SK-N-SH treated with all-trans-retinoic acid at 6 μM for 48 hours (cell line): ENCODE measurements at regions not wholly inside any gene's neighbourhood (a gene's known extent, or its start where the extent isn't known, plus 50 kb on each side); places are given as distances from the start of the nearest gene placed in this dataset.

Experiments
- ATAC-seq: fragments of 200-7000 bp; cut with Tn5 transposase; 3 replicates; pipeline ENCODE4 v1.9.1; 2020; ENCODE audit warnings: mild to moderate bottlenecking, moderate library complexity
- ARNTL ChIP-seq: fragments of 450-650 bp; formaldehyde crosslinking; IDR thresholded peaks from 2 replicates; pipeline ENCODE4 v1.5.0; 2020; ENCODE audit warnings: low read depth, mild to moderate bottlenecking, moderate library complexity, borderline replicate concordance
- BACH2 ChIP-seq: fragments of 250-450 bp; sonication (Bioruptor Pico); IDR thresholded peaks from 2 replicates; pipeline ENCODE4 v1.9.0; 2021; ENCODE audit warnings: mild to moderate bottlenecking, borderline replicate concordance
- CREB5 ChIP-seq: fragments of 250-450 bp; sonication (Bioruptor Pico); IDR thresholded peaks from 2 replicates; pipeline ENCODE4 v1.5.1; 2020; ENCODE audit warnings: low read depth, mild to moderate bottlenecking, moderate library complexity
- CSDC2 ChIP-seq: fragments of 250-450 bp; sonication (Bioruptor Pico); IDR thresholded peaks from 2 replicates; pipeline ENCODE4 v1.5.0; 2020; ENCODE audit warnings: mild to moderate bottlenecking, moderate library complexity
- CSRNP3 ChIP-seq: fragments of 250-450 bp; sonication (Bioruptor Pico); IDR thresholded peaks from 2 replicates; pipeline ENCODE4 v1.5.1; 2021; ENCODE audit warnings: mild to moderate bottlenecking, moderate library complexity
- ESRRG ChIP-seq: fragments of 250-450 bp; sonication (Bioruptor Pico); IDR thresholded peaks from 2 replicates; pipeline ENCODE4 v1.6.1; 2021; ENCODE audit warnings: mild to moderate bottlenecking
- GLIS3 ChIP-seq: fragments of 250-450 bp; sonication (Bioruptor Pico); IDR thresholded peaks from 2 replicates; pipeline ENCODE4 v1.5.0; 2020; ENCODE audit warnings: mild to moderate bottlenecking, moderate library complexity
- ISL1 ChIP-seq: fragments of 250-450 bp; sonication (Bioruptor Pico); IDR thresholded peaks from 2 replicates; pipeline ENCODE4 v2.1.2; 2022; ENCODE audit warnings: mild to moderate bottlenecking, moderate library complexity
- OSR1 ChIP-seq: fragments of 250-450 bp; sonication (Bioruptor Pico); IDR thresholded peaks from 2 replicates; pipeline ENCODE4 v1.8.0; 2022; ENCODE audit warnings: moderate library complexity, mild to moderate bottlenecking, inconsistent platforms
- PATZ1 ChIP-seq: fragments of 250-450 bp; sonication (Bioruptor Pico); IDR thresholded peaks from 2 replicates; pipeline ENCODE4 v1.8.0; 2020; ENCODE audit warnings: mild to moderate bottlenecking, moderate library complexity, borderline replicate concordance
- POU6F1 ChIP-seq: fragments of 250-450 bp; sonication (Bioruptor Pico); IDR thresholded peaks from 2 replicates; pipeline ENCODE4 v1.8.0; 2021; ENCODE audit warnings: low read depth, mild to moderate bottlenecking, moderate library complexity, borderline replicate concordance
- PPARA ChIP-seq: fragments of 250-450 bp; sonication (Bioruptor Pico); IDR thresholded peaks from 2 replicates; pipeline ENCODE4 v1.5.0; 2020; ENCODE audit warnings: mild to moderate bottlenecking, borderline replicate concordance
- RARB ChIP-seq: fragments of 250-450 bp; sonication (Bioruptor Pico); IDR thresholded peaks from 2 replicates; pipeline ENCODE4 v1.8.0; 2021; ENCODE audit warnings: mild to moderate bottlenecking, moderate library complexity
- SNAI2 ChIP-seq: fragments of 250-450 bp; sonication (Bioruptor Pico); IDR thresholded peaks from 2 replicates; pipeline ENCODE4 v1.5.0; 2020; ENCODE audit warnings: mild to moderate bottlenecking, moderate library complexity
- TCF4 ChIP-seq: fragments of 250-450 bp; sonication (Bioruptor Pico); IDR thresholded peaks from 2 replicates; pipeline ENCODE4 v1.8.0; 2021; ENCODE audit warnings: mild to moderate bottlenecking, moderate library complexity, borderline replicate concordance
- TOX ChIP-seq: fragments of 250-450 bp; sonication (Bioruptor Pico); IDR thresholded peaks from 2 replicates; pipeline ENCODE4 v1.8.0; 2021; ENCODE audit warnings: mild to moderate bottlenecking, moderate library complexity, borderline replicate concordance
- TSHZ2 ChIP-seq: fragments of 250-450 bp; sonication (Bioruptor Pico); IDR thresholded peaks from 2 replicates; pipeline ENCODE4 v1.5.0; 2020; ENCODE audit warnings: mild to moderate bottlenecking, moderate library complexity
- ZC3H10 ChIP-seq: fragments of 250-450 bp; sonication (Bioruptor Pico); IDR thresholded peaks from 2 replicates; pipeline ENCODE4 v1.5.1; 2021; ENCODE audit warnings: mild to moderate bottlenecking, moderate library complexity
- ZFP3 ChIP-seq: fragments of 250-450 bp; sonication (Bioruptor Pico); IDR thresholded peaks from 2 replicates; pipeline ENCODE4 v1.5.0; 2020; ENCODE audit warnings: mild to moderate bottlenecking, moderate library complexity
- ZFP30 ChIP-seq: fragments of 450-650 bp; formaldehyde crosslinking; IDR thresholded peaks from 2 replicates; pipeline ENCODE4 v1.5.0; 2022; ENCODE audit warnings: mild to moderate bottlenecking, moderate library complexity
- ZNF565 ChIP-seq: fragments of 450-650 bp; formaldehyde crosslinking; conservative IDR thresholded peaks from 2 replicates; pipeline ENCODE4 v1.5.0; 2020; ENCODE audit warnings: low read depth, mild to moderate bottlenecking, moderate library complexity
- ZNF8 ChIP-seq: fragments of 450-650 bp; formaldehyde crosslinking; IDR thresholded peaks from 2 replicates; pipeline ENCODE4 v1.5.0; 2020; ENCODE audit warnings: mild to moderate bottlenecking, moderate library complexity

GRCh38 chr7:15837306-15837950 lies 150.9 kb upstream of the MEOX2 start:
- TF ChIP-seq PPARA (CRISPR knock-in tag), result no peak
- no peak for TF ChIP-seq CREB5 (CRISPR knock-in tag)
- no peak for TF ChIP-seq ESRRG (CRISPR knock-in tag)
- TF ChIP-seq ISL1, result no peak
- TF ChIP-seq SNAI2 (CRISPR knock-in tag), result no peak
- no peak for TF ChIP-seq ZFP3 (CRISPR knock-in tag)
- no peak for TF ChIP-seq RARB
- TF ChIP-seq ZC3H10 (CRISPR knock-in tag), result no peak
- no peak for TF ChIP-seq CSRNP3 (CRISPR knock-in tag)
- TF ChIP-seq ZNF8 (CRISPR knock-in tag), result no peak
- TF ChIP-seq CSDC2, result no peak
- no peak for TF ChIP-seq TOX (CRISPR knock-in tag)
- no peak for ATAC-seq

- no peak for TF ChIP-seq SNAI2 (CRISPR knock-in tag)
- TF ChIP-seq ZNF565 (CRISPR knock-in tag), result no peak
- TF ChIP-seq ZC3H10 (CRISPR knock-in tag), result no peak
- no peak for TF ChIP-seq ZFP30 (CRISPR knock-in tag)
- TF ChIP-seq OSR1 (CRISPR knock-in tag), result no peak
- no peak for TF ChIP-seq POU6F1 (CRISPR knock-in tag)
- TF ChIP-seq CSRNP3 (CRISPR knock-in tag), result no peak
- TF ChIP-seq ZFP3 (CRISPR knock-in tag), result no peak
- TF ChIP-seq ARNTL (CRISPR knock-in tag), result no peak
- no peak for TF ChIP-seq PATZ1 (CRISPR knock-in tag)
- TF ChIP-seq ESRRG (CRISPR knock-in tag), result no peak
- no peak for TF ChIP-seq CREB5 (CRISPR knock-in tag)
- no peak for TF ChIP-seq RARB
- TF ChIP-seq TOX (CRISPR knock-in tag), result no peak
- TF ChIP-seq TCF4 (CRISPR knock-in tag), result no peak
- no peak for TF ChIP-seq CSDC2
- no peak for TF ChIP-seq GLIS3 (CRISPR knock-in tag)
- TF ChIP-seq TSHZ2 (CRISPR knock-in tag), result no peak
- TF ChIP-seq ISL1, result no peak
- no peak for TF ChIP-seq BACH2 (CRISPR knock-in tag)
- no peak for ATAC-seq
Measured at GRCh38 chr7:15836651-15837050, 150.2 kb upstream of the MEOX2 start.
